Panc1 (cell line): ENCODE measurements at regions not wholly inside any gene's neighbourhood (a gene's known extent, or its start where the extent isn't known, plus 50 kb on each side); places are given as distances from the start of the nearest gene placed in this dataset.
"Not testable (repeated sequence)": the region's sequence is repeated elsewhere in the genome, so short reads cannot be mapped to it uniquely, and the experiment has no call there.

Source experiments
- ATAC-seq: fragments of 200-7000 bp; cut with Tn5 transposase; 2 replicates; pipeline ENCODE4 v1.9.1; 2020; ENCODE audit warnings: mild to moderate bottlenecking, moderate library complexity
- BruUV-seq: library from RNA; stranded (reverse); fragments of 400-500 nt; replicated peaks from 2 replicates; lab custom pipeline; 2021; lab: Mats Ljungman, UMichigan
- CTCF ChIA-PET: fragments of 300-600 bp; sonication (Branson Sonifier 250); formaldehyde crosslinking; loops from one replicate; lab custom pipeline; 2022; ENCODE audit warnings: antibody characterized with exemption; lab: Charles Lee
- POLR2A ChIA-PET: fragments of 300-600 bp; sonication (Branson Sonifier 250); formaldehyde crosslinking; loops from one replicate; lab custom pipeline; 2022; ENCODE audit warnings: antibody characterized with exemption; lab: Charles Lee
- DNase-seq: peaks from one replicate; pipeline ENCODE4 v3.0.0-alpha.2; 2010; ENCODE audit warnings: low read depth, low spot score
- H3K27ac ChIP-seq: 2 replicates; pipeline ENCODE4 v1.5.1; 2011; ENCODE audit warnings: mild to moderate bottlenecking, low read length, inconsistent platforms
- H3K27me3 ChIP-seq: fragments of 200-500 bp; sonication (Bioruptor generic); 2 replicates; pipeline ENCODE4 v1.6.0; 2014; ENCODE audit warnings: low read length, inconsistent platforms; ENCODE audit not compliant: control insufficient read depth, insufficient read depth
- H3K36me3 ChIP-seq: fragments of 200-500 bp; sonication (Bioruptor generic); 2 replicates; pipeline ENCODE4 v1.5.1; 2014; ENCODE audit warnings: inconsistent platforms, mild to moderate bottlenecking, low read length, moderate library complexity; ENCODE audit not compliant: control insufficient read depth, insufficient read depth
- H3K4me1 ChIP-seq: 2 replicates; pipeline ENCODE4 v1.5.1; 2011; ENCODE audit warnings: inconsistent platforms, mild to moderate bottlenecking, low read length, moderate library complexity; ENCODE audit not compliant: control insufficient read depth, insufficient read depth
- H3K4me3 ChIP-seq, 2 experiments: 2 replicates each; pipeline ENCODE4 v1.5.1; 2011 to 2012; ENCODE audit warnings: low read depth in 2 of 2, low read length in 2 of 2, mild to moderate bottlenecking in 2 of 2, inconsistent platforms in 1 of 2, moderate library complexity in 1 of 2
- H3K9me3 ChIP-seq: fragments of 200-500 bp; sonication (Bioruptor generic); 2 replicates; pipeline ENCODE4 v1.5.1; 2014; ENCODE audit warnings: low read depth, mild to moderate bottlenecking, inconsistent platforms, low read length, moderate library complexity; ENCODE audit not compliant: control insufficient read depth, insufficient read depth
- CTCF ChIP-seq: fragments of 450-650 bp; IDR thresholded peaks from 2 replicates; pipeline ENCODE4 v1.5.1; 2017; ENCODE audit warnings: mild to moderate bottlenecking
- POLR2AphosphoS5 ChIP-seq: IDR thresholded peaks from 2 replicates; pipeline ENCODE4 v1.6.1; 2012; ENCODE audit warnings: mild to moderate bottlenecking, low read depth, low read length, moderate library complexity
- REST ChIP-seq, 2 experiments: IDR thresholded peaks; 2 replicates each; pipeline ENCODE4 v1.6.1; 2011 to 2012; ENCODE audit warnings: low read depth in 2 of 2, control low read depth in 1 of 2, low read length in 1 of 2, mild to moderate bottlenecking in 1 of 2, moderate library complexity in 1 of 2; ENCODE audit not compliant: insufficient read depth in 1 of 2
- SIN3A ChIP-seq: IDR thresholded peaks from 2 replicates; pipeline ENCODE4 v1.6.1; 2012; ENCODE audit warnings: low read depth, mild to moderate bottlenecking, low read length, moderate library complexity, borderline replicate concordance; ENCODE audit not compliant: insufficient read depth
- TCF7L2 ChIP-seq: IDR thresholded peaks from 2 replicates; pipeline ENCODE4 v1.6.1; 2011; ENCODE audit warnings: mild to moderate bottlenecking, low read depth, low read length, inconsistent platforms
- in situ Hi-C: cut with HindIII; loops from 2 replicates; pipeline ENCODE4 v1.10.0; 2016; ENCODE audit warnings: low sequenced_read_pairs, low pct_unique_long_range_greater_than_20kb
- intact Hi-C: fragments of 100-400 bp; cut with micrococcal nuclease; formaldehyde crosslinking; loops from one replicate; pipeline ENCODE4 v1.10.0; 2022; ENCODE audit not compliant: unreplicated experiment

- BruUV-seq, result no TSS peak
- CTCF ChIA-PET, result no interaction called here
- no peak for TF ChIP-seq CTCF
- TF ChIP-seq TCF7L2, result no peak
- TF ChIP-seq SIN3A, result no peak
- no peak for TF ChIP-seq REST (IDR thresholded peaks at IDR 0.05; ENCODE audit: insufficient read depth in 1 of 2, low read depth in 2 of 2, low read length in 1 of 2)
- no peak for TF ChIP-seq POLR2AphosphoS5
These were observed 72.1 kb downstream of the TMEM212 start for GRCh38 chr3:171915275-171915674.

GRCh38 chr3:171916888-171917287, 73.7 kb downstream of the TMEM212 start:
- POLR2A ChIA-PET, result no interaction called here
- Histone ChIP-seq H3K36me3 (no peaks in the 10 kb centered on the region), H3K9me3 (no peaks in the 10 kb centered on the region), H3K27me3 (no peaks in the 10 kb centered on the region), H3K4me1 (no peaks in the 10 kb centered on the region), H3K27ac (no peak overlapping the region), H3K4me3 (no peak overlapping the region)
- no peak for ATAC-seq
- in situ Hi-C loops, result no loop called here
- no peak for TF ChIP-seq REST (IDR thresholded peaks at IDR 0.05; ENCODE audit: insufficient read depth in 1 of 2, low read depth in 2 of 2, low read length in 1 of 2)
- no peak for TF ChIP-seq CTCF
- no peak for TF ChIP-seq TCF7L2
- no TSS peak for BruUV-seq
- CTCF ChIA-PET, result no interaction called here
- intact Hi-C loops, result no loop called here
- no peak for DNase-seq

More at GRCh38 chr3:171915275-171915674, 72.1 kb downstream of the TMEM212 start:
- POLR2A ChIA-PET, result no interaction called here
- intact Hi-C loops (no loop called here), in situ Hi-C loops (no loop called here)
- no peak for ATAC-seq
- H3K27ac ChIP-seq, result no peak overlapping the region
- no peaks in the 10 kb centered on the region for H3K36me3 ChIP-seq
- no peaks in the 10 kb centered on the region for H3K4me1 ChIP-seq
- H3K9me3 ChIP-seq, result 0 out of 2 replicates have a peak, but pooled peaks cover 3% of the 10 kb centered on the region
- H3K27me3 ChIP-seq, result no peaks in the 10 kb centered on the region
- no peak for DNase-seq
- H3K4me3 ChIP-seq, result no peak overlapping the region

- in situ Hi-C loops, H3K4me3 ChIP-seq, intact Hi-C loops, H3K9me3 ChIP-seq, BruUV-seq, ATAC-seq, H3K4me1 ChIP-seq, H3K36me3 ChIP-seq, CTCF ChIA-PET, DNase-seq, H3K27me3 ChIP-seq, H3K27ac ChIP-seq, POLR2A ChIA-PET: not testable (repeated sequence)
These were observed 79.5 kb downstream of the TMEM212 start for GRCh38 chr3:171922629-171923028.

- H3K27me3 ChIP-seq, ATAC-seq, intact Hi-C loops, in situ Hi-C loops, H3K9me3 ChIP-seq, CTCF ChIA-PET, H3K27ac ChIP-seq, H3K4me1 ChIP-seq, BruUV-seq, H3K36me3 ChIP-seq, POLR2A ChIA-PET, H3K4me3 ChIP-seq, DNase-seq: not testable (repeated sequence)
These were observed 80.5 kb downstream of the TMEM212 start for GRCh38 chr3:171923668-171924067.
